GM19395 (cell line): ENCODE measurements at regions not wholly inside any gene's neighbourhood (a gene's known extent, or its start where the extent isn't known, plus 50 kb on each side); places are given as distances from the start of the nearest gene placed in this dataset.
"Not testable (repeated sequence)": the region's sequence is repeated elsewhere in the genome, so short reads cannot be mapped to it uniquely, and the experiment has no call there.

Source experiments
- ATAC-seq: cut with Tn5 transposase; IDR thresholded peaks from one replicate; pipeline ENCODE4 v1.9.1; 2021; ENCODE audit warnings: mild to moderate bottlenecking, moderate library complexity; ENCODE audit not compliant: unreplicated experiment

DNA sequence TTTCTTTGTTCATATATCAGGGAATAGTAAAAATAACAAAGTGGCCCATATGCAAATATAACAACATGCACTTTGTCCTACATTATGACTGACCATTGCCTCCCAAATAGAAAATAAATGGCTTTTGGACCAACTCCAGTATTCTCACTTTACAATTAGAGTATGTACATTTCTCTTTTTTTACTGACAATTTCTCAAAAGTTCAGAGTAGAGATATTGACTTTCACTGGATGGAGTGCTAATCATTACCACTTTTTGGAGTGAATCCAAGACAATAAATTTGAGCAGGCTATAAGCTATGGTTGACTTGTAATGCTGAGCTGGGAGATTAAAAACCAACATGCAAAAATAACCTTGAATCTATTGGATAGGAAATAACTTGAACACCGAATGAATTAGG is 987.4 kb downstream of the SUCLG1 start:
- ATAC-seq = no peak

DNA sequence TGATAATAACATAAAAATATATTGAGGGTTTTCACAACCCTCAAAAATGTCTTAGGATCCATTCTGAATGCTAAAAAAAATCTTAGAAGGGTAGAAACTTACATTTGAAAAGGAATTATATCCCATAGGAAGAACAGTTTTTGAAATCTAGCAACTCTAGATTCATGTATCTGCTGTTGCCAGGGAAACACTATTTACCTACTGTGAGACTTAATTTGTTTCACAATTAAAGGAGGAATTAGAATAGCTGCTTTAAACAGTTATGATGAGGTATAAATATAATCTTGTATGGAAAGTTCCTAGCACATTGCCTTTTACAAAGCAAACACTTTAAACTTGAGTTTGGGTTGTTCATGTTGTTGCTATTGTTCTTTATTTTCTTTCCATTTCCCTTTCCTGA is 988.2 kb downstream of the SUCLG1 start:
- ATAC-seq = no peak

DNA sequence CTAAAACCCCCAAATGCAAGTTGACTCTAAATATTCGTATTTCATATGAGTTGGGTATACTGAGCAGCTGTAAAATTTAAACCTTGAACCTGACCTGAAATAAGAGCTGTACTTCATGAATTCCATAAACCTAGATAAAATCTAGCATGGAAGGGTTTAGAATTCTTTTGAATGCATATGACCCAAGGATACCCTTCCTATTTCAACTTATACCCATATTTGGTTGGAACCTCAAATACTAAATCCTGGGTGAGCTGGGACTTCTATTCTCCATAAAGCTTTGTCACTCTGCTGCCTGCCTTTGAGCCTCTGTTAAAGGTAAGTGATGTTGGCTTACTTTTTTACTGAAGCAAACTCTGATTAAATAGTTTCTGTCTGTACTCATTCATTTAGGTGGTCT is 994.6 kb downstream of the SUCLG1 start:
- ATAC-seq = no peak

DNA sequence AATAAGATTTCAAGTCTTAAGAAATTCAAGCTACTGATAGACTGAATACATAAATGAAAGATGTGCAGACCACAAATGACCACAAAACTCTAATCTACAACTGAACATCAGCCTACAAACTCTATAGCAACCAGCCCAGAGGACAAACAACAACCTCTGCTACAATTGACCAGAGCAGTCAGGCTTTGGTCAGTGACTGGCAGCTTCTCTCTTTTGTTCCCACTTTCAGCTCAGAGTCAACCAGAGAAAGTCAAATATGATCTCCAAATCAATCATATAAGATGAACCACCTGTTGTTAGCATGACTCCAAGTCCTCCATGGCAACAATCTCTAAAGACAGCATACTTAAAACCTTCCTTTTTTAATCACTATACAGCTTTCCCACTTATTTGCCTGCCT is 996.2 kb downstream of the SUCLG1 start:
- ATAC-seq = no peak

DNA sequence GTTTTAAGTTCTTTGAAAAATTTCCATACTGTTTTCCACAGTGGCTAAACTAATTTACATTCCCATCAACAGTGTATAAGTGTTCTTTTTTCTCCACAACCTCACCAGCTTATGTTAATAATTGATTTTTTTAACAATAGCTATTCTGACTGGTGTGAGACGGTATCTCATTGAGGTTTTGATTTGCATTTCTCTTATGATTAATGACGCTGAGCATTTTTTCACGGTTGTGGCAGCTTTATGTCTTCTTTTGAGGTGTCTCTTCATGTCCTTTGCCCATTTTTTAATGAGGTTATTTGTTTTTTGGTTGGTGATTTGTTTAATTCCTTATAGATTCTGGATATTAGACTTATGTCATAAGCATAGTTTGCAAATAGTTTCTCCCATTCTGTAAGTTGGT is 997.9 kb downstream of the SUCLG1 start:
- ATAC-seq = no peak

DNA sequence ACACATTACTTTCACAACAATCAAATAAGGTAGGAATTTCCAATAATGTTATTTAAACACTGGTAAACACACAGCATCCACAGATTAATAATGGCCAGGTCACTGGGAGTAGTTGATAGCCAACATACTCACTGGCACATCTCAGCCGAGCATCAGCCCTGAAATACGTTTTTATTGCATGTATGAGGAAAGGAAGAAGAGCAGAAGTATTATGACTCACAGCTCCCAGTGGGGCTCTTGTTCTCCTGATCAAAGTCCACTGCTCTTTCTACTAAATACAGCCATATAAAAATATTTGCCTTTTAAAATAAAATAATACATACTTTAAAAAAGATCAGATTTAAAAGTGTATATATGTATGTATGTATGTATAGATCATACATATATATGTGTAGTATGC is 999.6 kb downstream of the SUCLG1 start:
- ATAC-seq = no peak

DNA sequence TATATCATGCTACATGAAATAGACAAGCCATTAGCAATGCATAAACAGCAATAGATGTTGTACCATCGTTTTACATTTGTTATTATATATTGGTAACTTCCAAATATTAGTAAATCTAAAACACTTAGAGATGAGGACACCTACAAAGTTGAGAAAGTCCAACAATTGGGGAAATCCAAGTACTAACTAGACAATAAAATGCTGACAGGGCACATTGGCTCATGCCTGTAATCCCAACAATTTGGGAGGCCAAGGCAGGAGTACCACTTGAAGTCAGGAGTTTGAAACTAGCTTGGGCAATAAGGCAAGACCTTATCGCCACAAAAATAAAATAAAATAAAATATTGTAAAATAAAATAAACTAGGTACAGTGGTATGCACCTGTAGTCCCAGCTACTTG is 1023.1 kb downstream of the SUCLG1 start:
- ATAC-seq = no peak

DNA sequence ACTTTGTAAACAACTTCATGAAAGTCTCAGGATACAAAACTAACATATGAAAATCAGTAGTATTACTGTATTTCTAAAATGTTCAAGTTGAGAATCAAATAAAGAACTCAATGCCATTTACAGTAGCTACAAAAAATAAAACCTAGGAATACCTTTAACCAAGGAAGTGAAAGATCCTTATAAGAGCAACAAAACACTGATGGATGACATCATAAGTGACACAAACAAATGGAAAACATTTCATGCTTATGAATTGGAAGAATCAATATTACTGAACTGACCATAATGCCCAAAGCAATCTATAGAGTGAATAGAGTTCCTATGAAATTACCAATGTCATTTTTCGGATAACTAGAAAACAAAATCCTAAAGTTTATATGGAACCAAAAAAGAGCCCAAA is 1038.1 kb downstream of the SUCLG1 start:
- ATAC-seq = no peak

DNA sequence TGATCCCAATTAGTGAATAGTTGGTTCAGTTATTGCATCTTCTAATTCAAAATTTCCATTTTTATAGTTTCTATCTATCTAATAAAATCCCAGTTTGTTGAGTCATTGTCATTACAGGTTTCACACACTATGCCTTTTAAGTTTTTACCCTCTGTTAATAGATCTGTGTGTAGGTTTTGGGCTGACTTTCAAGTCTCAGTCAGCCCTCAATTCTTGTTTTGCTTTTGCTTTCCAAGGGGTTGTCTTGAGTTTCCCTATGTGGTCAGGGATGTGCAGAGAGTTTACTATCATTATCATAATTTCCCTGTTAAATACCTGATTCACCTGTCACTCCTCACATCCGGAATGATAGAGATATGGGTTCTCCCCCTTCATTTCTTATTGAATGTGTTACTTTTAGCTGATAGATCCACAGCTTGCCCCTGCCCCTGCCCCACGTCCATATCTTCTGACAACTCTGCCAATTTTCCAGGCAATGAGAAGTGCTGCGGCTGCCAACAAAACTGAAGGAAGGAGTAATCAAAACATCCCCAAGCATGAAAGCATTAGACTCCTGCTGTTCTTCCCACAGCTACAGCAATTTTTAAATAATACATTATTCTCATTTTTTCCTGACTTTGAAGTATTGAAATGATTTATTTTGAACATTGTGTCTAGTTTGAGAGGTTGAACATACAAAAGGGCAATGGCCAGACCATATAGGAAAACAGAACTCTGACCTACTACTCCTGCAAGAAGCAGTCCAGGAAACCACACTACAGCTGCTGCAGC is 1064.8 kb downstream of the SUCLG1 start:
- ATAC-seq = no peak

DNA sequence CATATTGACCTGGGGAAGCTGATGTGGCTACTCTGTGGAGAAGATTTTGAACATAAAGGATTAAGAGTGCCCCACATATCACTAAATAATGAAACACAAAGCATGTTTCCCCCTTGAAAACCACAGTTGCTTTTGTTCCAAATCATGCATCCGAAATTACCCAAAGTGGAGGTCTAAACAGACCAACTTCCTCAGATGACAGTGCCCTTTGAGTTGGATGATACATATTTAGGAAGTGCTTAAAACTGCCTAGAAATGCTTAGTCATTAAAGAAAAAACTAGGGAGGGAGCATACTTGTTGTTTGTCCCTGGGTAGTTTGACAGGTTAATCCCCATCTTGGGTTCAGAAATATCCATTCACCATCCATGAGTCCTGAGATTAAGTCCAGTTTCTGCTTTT is 1070.3 kb downstream of the SUCLG1 start:
- ATAC-seq = no peak

DNA sequence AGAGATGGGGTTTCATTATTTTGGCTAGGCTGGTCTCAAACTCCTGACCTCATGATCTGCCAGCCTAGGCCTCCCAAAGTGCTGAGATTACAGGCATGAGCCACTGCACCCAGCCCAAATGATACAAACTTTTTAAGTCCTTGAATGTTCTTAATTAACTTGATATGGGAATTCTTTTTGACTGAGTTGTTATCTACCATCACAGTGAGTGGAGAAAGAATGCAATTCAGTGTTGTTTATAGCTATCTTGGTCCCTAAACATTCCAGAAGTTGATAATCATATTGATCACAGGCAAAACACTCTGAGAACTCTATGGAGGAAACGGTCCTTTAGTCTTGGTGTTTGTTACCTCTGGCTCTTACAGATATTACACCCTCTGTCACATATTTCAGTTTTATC is 1072.5 kb downstream of the SUCLG1 start:
- ATAC-seq = no peak

DNA sequence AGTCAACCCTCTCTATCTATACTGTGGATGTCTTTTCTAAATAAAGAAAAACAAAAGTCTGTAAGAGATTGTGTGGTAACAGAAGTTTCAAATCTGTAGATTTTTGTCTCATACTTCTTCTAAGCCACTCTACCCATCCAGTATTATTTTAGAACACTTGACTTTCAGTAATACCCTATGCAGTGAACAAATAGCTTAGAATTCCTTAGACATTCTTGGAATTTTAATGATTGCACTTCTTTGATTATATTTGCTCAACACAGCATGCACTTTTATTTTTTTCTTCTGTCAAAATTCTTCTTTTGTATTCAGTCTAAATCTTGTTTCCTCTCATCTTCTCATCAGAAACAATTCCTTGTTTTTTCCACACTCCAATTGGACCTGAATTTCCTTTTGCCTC is 1080.2 kb downstream of the SUCLG1 start:
- ATAC-seq = no peak

DNA sequence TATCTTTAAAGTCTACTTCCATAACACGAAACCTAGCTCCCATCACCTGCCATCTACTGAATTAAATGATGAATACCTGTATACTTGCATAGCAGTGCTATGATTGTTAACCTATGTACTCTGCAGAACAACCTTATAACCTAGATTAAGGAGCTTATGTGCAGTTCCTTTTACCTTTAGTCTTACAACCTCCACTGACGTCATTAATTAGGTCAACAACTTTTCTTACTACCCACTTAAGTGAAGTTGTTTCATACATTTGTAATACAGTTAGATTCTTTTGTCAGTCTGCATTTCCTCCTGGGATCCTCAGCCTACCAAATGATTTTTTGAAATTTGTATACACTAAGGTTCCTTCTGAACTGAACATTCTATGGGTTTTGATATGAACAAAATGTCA is 1082.3 kb downstream of the SUCLG1 start:
- no peak for ATAC-seq

DNA sequence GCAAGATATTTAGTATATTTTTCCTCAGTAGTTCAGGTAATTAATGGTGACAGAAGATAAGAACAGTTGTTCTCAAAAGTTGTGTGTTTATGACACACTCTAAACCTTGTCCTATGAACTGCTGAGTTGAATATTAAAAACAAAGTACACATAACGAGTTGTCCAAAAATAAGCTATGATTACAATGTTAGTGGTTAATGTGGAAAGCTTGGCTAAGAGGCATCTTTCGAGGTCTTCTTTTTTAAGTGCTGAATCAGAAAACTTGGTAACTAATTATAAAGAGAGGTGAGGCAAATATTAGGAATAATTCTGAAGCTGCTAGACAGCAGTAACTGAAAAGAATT is 1088.7 kb downstream of the SUCLG1 start:
- ATAC-seq = no peak

DNA sequence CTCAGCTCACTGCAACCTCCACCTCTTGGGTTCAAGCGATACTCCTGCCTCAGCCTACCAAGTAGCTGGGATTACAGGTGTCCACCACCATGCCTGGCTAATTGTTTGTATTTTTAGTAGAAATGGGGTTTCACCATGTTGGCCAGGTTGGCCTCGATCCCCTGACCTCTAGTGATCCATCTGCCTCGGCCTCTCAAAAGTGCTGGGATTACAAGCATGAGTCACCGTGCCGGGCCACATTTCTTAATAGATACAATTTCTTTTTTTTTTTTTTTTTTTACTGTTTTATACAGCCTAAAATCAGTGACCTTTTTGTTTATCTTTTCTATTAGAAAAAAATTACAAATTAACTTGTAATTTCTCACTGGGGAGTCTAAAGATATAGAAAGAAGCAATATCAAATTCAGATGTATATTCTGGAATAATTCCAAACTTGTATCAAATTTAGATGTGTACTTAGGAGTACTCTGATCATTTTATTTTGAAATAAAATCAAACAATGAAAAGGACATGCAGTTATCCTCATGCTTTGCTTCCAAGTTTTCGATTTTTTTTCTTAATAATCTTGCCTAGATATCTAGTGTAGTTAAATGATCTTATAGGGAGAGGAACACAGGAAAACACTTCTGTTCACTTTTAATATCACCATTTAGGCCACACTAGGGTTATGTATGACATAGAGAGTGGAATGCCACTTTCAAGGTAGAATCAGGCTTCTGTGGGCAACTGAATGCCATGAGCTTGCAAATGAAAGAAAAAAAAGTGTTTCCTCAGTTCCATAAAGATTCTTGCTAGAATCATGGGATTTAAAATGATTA is 1089.3 kb downstream of the SUCLG1 start:
- no peak for ATAC-seq

DNA sequence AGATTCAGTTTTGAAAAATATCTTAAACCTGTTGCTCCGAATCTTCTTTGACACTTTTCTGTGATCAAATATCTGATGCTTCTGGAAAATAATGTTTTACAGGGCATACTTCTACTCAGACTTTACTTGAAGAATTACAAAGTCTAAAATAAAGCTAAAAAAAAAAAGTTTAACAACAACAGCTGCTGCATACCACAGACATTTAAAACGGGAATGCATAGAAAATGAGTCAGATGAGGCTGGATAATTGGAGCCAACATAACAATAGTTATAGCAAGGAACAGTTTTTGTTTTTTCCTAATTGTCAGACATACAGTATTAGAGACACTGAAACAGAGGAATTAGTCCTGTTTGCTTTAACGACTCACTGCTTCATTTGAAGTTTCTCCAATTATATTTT is 1090.2 kb downstream of the SUCLG1 start:
- no peak for ATAC-seq

DNA sequence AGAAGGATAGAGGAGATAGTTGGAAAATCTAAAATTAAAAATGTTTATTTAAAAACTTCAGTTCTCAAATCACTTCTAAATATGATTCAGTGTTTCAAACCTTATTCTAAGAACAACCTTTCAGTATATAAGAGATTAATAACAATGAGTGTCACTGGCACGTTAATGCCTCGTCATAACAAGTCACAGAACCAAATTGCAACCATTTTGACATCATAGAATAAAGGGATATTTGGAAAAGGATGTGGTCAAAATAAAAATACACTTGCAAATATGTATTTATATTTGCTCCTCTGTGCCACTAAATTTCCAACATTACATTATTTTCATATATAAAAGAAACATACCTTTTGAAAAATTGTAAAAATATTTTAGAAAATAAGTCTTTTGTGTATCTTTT is 1090.6 kb downstream of the SUCLG1 start:
- ATAC-seq = no peak

DNA sequence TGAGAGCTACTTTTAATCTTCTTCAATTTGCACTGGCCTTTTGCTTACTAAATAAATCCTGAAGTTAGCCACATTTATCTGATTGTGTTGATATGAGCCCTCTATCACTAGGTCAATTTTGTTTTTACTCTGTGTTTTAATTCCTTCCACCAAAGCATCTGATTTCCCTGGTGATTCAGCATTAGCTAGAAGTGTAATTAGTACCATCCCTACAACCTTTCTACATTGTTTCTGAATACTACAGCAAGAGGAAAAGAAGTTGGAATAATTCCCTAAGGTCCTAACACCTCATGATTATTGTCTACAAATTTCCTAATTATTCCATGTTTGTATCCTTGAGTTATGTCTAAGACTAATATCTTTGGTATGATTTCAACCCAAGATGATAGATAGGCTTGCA is 1093.6 kb downstream of the SUCLG1 start:
- ATAC-seq = no peak

DNA sequence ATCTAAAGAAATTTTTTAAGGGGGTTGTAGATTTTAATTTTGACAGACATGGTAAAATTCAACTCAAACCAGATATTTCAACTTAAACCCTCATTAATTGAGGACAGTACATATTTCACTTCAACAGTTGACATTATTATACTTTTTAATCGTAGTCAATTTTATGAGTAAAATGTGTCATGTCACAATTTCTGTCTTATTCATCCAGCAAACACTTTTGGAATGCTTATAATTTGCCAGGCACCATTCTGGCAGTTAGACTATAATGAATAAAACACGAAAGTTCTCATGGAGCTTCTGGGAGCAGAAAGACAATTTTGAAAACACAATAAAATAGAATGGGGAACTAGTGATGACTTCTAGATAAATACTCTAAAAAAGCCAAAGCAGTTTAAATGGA is 1094.8 kb downstream of the SUCLG1 start:
- no peak for ATAC-seq

DNA sequence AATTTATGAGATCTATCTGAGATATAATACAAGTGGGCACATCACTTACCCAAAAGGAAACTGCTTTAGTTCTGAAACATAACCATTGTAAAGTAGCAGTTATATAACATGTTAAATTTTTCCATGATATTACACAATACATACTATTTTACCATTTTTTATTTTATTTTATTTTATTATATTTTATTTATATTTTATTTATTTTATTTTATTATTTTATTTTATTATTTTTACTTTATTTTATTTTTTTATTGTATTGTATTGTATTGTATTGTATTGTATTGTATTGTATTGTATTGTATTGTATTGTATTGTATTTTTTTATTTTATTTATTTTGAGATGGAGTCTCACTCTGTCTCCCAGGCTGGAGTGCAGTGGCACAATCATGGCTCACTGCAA is 1095.9 kb downstream of the SUCLG1 start:
- ATAC-seq = not testable (repeated sequence)

DNA sequence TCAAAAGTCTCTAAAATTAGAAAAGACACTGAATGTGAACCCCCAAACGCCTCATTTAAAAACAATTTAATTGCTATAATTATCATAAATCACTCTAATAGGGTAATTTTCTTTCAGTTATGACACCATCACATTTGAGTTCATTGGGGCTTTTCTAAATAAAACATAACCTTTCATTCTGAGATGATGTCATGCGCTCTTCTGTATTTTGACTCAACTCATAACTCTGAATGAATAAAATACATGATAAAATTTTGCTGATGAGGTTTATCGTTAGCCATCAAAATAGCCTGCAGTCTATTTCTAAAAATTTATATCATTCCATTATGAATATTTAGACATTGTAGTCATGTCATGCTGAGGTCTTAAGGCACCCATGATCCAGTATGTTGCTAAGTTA is 1099.7 kb downstream of the SUCLG1 start:
- no peak for ATAC-seq

DNA sequence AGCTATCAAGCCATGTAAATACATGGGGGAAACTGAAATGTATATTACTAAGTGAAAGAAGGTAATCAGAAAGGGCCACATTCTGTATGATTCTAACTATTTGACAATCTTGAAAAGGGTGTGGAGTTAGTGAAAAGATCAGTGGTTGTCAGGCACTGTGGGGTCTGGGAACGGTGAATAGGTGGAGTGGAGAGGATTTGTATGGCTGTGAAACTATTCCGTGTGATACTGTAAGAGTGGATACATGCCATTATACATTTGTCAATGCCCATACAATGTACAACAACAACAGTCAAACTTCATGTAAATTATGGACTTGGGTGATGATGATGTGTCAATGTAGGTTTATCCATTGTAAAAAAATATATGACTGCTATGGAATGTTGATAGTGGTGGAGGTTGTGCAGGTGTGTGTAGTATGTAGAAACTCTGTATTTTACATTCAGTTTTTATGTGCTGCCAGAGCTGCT is 1116.2 kb downstream of the SUCLG1 start:
- no peak for ATAC-seq
